ENCODE measurements at regions not wholly inside any gene's neighbourhood (a gene's known extent, or its start where the extent isn't known, plus 50 kb on each side); places are given as distances from the start of the nearest gene placed in this dataset.

- no peak overlapping the region for H3K27ac ChIP-seq (ENCODE audit: low read depth, low read length)
- ChIA-PET CTCF (no interaction called here), POLR2A (no interaction called here), RAD21 (ENCODE audit: low non-redundant PET in 1 of 2, low total read pairs in 2 of 2, uncharacterized antibody in 2 of 2, unreplicated experiment in 2 of 2) (no interaction called here)
- intact Hi-C loops (cut with micrococcal nuclease), result no loop called here
- H3K4me1 ChIP-seq (ENCODE audit: control insufficient read depth in 1 of 2, insufficient read depth in 2 of 2, low read length in 2 of 2), result no peaks in the 10 kb centered on the region
- no peak for DNase-seq (ENCODE audit: low read depth, low spot score)
- ATAC-seq, result no peak
- H3K9me3 ChIP-seq (ENCODE audit: control insufficient read depth in 1 of 2, insufficient read depth in 1 of 2, low read depth in 1 of 2, low read length in 2 of 2), result peaks cover 0 to 2% of the 10 kb centered on the region in 2 experiments; a peak in 1 of 4 replicates
- no peak overlapping the region for H3K9ac ChIP-seq (ENCODE audit: low read length)
- no TSS peak for BruUV-seq (replicated peaks)
- H4K20me1 ChIP-seq (ENCODE audit: insufficient read depth), result no peaks in the 10 kb centered on the region
- H3K4me3 ChIP-seq (replicated peaks in 1 of 2; ENCODE audit: low read depth in 1 of 2, low read length in 2 of 2), result no peak overlapping the region
- no peaks in the 10 kb centered on the region for H3K9me2 ChIP-seq (ENCODE audit: insufficient read depth)
- no peaks in the 10 kb centered on the region for H3K27me3 ChIP-seq (ENCODE audit: insufficient read depth, low read length)
- H3K4me2 ChIP-seq (ENCODE audit: low read length), result no peak overlapping the region
- H3K36me3 ChIP-seq (ENCODE audit: control insufficient read depth in 1 of 2, insufficient read depth in 2 of 2, low read length in 2 of 2), result no peaks in the 10 kb centered on the region
- TF ChIP-seq RAD21 (IDR thresholded peaks at IDR 0.05; ENCODE audit: low read depth) (no peak), ZNF274 (IDR thresholded peaks at IDR 0.05; ENCODE audit: low read depth, low read length) (no peak), ZBTB33 (IDR thresholded peaks at IDR 0.05; ENCODE audit: extremely low read depth, insufficient replicate concordance, low read length) (no peak), EZH2 (IDR thresholded peaks at IDR 0.05) (no peak), SRF (IDR thresholded peaks at IDR 0.05; ENCODE audit: low read depth) (no peak), JUND (IDR thresholded peaks at IDR 0.05) (no peak), CTCF (IDR thresholded peaks at IDR 0.05 in 2 of 3, conservative IDR thresholded peaks at IDR 0.05 in 1 of 3; ENCODE audit: borderline replicate concordance in 1 of 3, insufficient read depth in 1 of 3, low read depth in 2 of 3, low read length in 2 of 3) (no peak), CEBPB (IDR thresholded peaks at IDR 0.05; ENCODE audit: low read depth) (no peak), FOSL1 (IDR thresholded peaks at IDR 0.05; ENCODE audit: low read depth) (no peak), EGR1 (IDR thresholded peaks at IDR 0.05; ENCODE audit: low read depth) (no peak), TCF7L2 (IDR thresholded peaks at IDR 0.05; ENCODE audit: borderline replicate concordance, extremely low read depth, insufficient read depth, insufficient read length) (no peak), POLR2AphosphoS5 (IDR thresholded peaks at IDR 0.05; ENCODE audit: low read depth, low read length) (no peak), REST (IDR thresholded peaks at IDR 0.05; ENCODE audit: low read depth) (no peak), YY1 (IDR thresholded peaks at IDR 0.05; ENCODE audit: extremely low read depth, insufficient replicate concordance, low read depth, low read length) (no peak), SP1 (IDR thresholded peaks at IDR 0.05; ENCODE audit: low read depth) (no peak), EZH2phosphoT487 (IDR thresholded peaks at IDR 0.05; ENCODE audit: borderline replicate concordance) (no peak), ELF1 (IDR thresholded peaks at IDR 0.05; ENCODE audit: borderline replicate concordance, low read depth) (no peak), ZFX (IDR thresholded peaks at IDR 0.05) (no peak)
- TF ChIP-seq, protein P1, sequence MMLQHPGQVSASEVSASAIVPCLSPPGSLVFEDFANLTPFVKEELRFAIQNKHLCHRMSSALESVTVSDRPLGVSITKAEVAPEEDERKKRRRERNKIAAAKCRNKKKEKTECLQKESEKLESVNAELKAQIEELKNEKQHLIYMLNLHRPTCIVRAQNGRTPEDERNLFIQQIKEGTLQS (IDR thresholded peaks at IDR 0.05), result no peak
- no peaks in the 10 kb centered on the region for H3K79me2 ChIP-seq (ENCODE audit: insufficient read depth, low read length)
- no peak overlapping the region for H2AFZ ChIP-seq (ENCODE audit: low read depth, low read length, poor library complexity, severe bottlenecking)
Observed at GRCh38 chr1:57707631-57708030, 283.8 kb upstream of the DAB1 start.
